Brain microvascular endothelial cell (primary cell): ENCODE measurements at regions not wholly inside any gene's neighbourhood (a gene's known extent, or its start where the extent isn't known, plus 50 kb on each side); places are given as distances from the start of the nearest gene placed in this dataset.
A peak's percentile ranks its signal among the peaks of the same experiment; 100 is the strongest.

Source experiments
- DNase-seq: peaks from one replicate; pipeline ENCODE4 v3.0.0-alpha.2; 2020
- H3K27ac ChIP-seq: fragments of 250-450 bp; sonication (Bioruptor Pico); 2 replicates; pipeline ENCODE4 v1.5.1; 2020; ENCODE audit warnings: mild to moderate bottlenecking, moderate library complexity
- H3K27me3 ChIP-seq: fragments of 250-450 bp; sonication (Bioruptor Pico); replicated peaks from 2 replicates; pipeline ENCODE4 v1.5.1; 2020; ENCODE audit warnings: mild to moderate bottlenecking
- H3K36me3 ChIP-seq: fragments of 250-450 bp; sonication (Bioruptor Pico); replicated peaks from 2 replicates; pipeline ENCODE4 v1.5.1; 2020; ENCODE audit warnings: mild to moderate bottlenecking
- H3K4me3 ChIP-seq: 2 replicates; pipeline ENCODE4 v1.5.1; 2011; ENCODE audit warnings: low read depth, mild to moderate bottlenecking, control low read depth, low read length, moderate library complexity
- CTCF ChIP-seq: IDR thresholded peaks from 2 replicates; pipeline ENCODE4 v1.5.1; 2011; ENCODE audit warnings: low read depth, mild to moderate bottlenecking, moderate library complexity, low read length, control low read depth, inconsistent platforms; ENCODE audit errors: missing control alignments
- in situ Hi-C: cut with HindIII; loops from 2 replicates; pipeline ENCODE4 v1.10.0; 2017; ENCODE audit warnings: low sequenced_read_pairs, low pct_ligation_motif_present

- no peak overlapping the region for H3K4me3 ChIP-seq
- no peak for DNase-seq
- no peaks in the 10 kb centered on the region for H3K27me3 ChIP-seq
- H3K27ac ChIP-seq, result no peak overlapping the region
- no peak for TF ChIP-seq CTCF
- in situ Hi-C loops, result no loop called here
- H3K36me3 ChIP-seq, result no peaks in the 10 kb centered on the region
Measured at GRCh38 chr13:59340151-59340550, 823.6 kb downstream of the DIAPH3 start.

DNA sequence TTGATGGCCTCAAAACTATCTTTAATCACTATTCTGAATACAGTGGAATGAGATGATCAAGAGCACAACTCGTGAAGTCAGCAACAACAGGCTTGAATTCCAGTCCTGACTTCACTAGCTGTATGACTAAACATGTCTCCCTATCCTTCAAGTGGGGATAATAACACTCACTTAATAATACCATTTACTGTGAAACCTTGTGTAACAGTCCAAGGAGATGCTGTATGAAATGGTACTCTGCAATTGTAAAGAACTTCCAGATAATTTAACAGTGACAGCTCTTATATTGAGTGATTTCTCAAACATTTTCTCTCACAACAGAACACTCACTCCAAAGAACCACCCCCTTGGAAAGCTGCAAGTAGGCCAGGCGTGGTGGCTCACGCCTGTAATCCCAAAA lies 823.1 kb downstream of the DIAPH3 start:
- H3K27ac ChIP-seq, result no peak overlapping the region
- in situ Hi-C loops, result no loop called here
- no peak overlapping the region for H3K4me3 ChIP-seq
- H3K27me3 ChIP-seq, result no peaks in the 10 kb centered on the region
- no peak for TF ChIP-seq CTCF
- no peak for DNase-seq
- no peaks in the 10 kb centered on the region for H3K36me3 ChIP-seq

GRCh38 chr13:59342400-59342799 lies 821.3 kb downstream of the DIAPH3 start:
- no peak overlapping the region for H3K27ac ChIP-seq
- DNase-seq, result no peak
- in situ Hi-C loops, result no loop called here
- no peaks in the 10 kb centered on the region for H3K36me3 ChIP-seq
- TF ChIP-seq CTCF, result no peak
- no peak overlapping the region for H3K4me3 ChIP-seq
- H3K27me3 ChIP-seq, result no peaks in the 10 kb centered on the region

- in situ Hi-C loops, result no loop called here
- H3K36me3 ChIP-seq, result no peaks in the 10 kb centered on the region
- no peak for TF ChIP-seq CTCF
- no peak for DNase-seq
- no peaks in the 10 kb centered on the region for H3K27me3 ChIP-seq
- H3K27ac ChIP-seq, result no peak overlapping the region
- no peak overlapping the region for H3K4me3 ChIP-seq
Measured at GRCh38 chr13:59343132-59343531, 820.6 kb downstream of the DIAPH3 start.

GRCh38 chr13:59343993-59344822 lies 819.5 kb downstream of the DIAPH3 start:
- Histone ChIP-seq H3K4me3 (no peak overlapping the region), H3K27me3 (no peaks in the 10 kb centered on the region), H3K27ac (no peak overlapping the region), H3K36me3 (no peaks in the 10 kb centered on the region)
- in situ Hi-C loops, result no loop called here
- no peak for TF ChIP-seq CTCF
- no peak for DNase-seq

- TF ChIP-seq CTCF, result no peak
- no peak overlapping the region for H3K27ac ChIP-seq
- H3K27me3 ChIP-seq, result no peaks in the 10 kb centered on the region
- in situ Hi-C loops, result no loop called here
- no peaks in the 10 kb centered on the region for H3K36me3 ChIP-seq
- H3K4me3 ChIP-seq, result no peak overlapping the region
- peak; percentile 84 for DNase-seq
Measured at GRCh38 chr13:59345311-59345710, 818.4 kb downstream of the DIAPH3 start.
